ENCODE measurements at regions not wholly inside any gene's neighbourhood (a gene's known extent, or its start where the extent isn't known, plus 50 kb on each side); places are given as distances from the start of the nearest gene placed in this dataset.

- TF ChIP-seq CTCF (conservative IDR thresholded peaks at IDR 0.05; ENCODE audit: low read depth, low read length) (no peak), EZH2 (IDR thresholded peaks at IDR 0.05; ENCODE audit: low read length, unreplicated experiment) (no peak)
These were observed 295.0 kb upstream of the KCNH7 start for GRCh38 chr2:163133602-163134001.

Measured in PC-3 (cell line).